ENCODE measurements at regions not wholly inside any gene's neighbourhood (a gene's known extent, or its start where the extent isn't known, plus 50 kb on each side); places are given as distances from the start of the nearest gene placed in this dataset.

DNA sequence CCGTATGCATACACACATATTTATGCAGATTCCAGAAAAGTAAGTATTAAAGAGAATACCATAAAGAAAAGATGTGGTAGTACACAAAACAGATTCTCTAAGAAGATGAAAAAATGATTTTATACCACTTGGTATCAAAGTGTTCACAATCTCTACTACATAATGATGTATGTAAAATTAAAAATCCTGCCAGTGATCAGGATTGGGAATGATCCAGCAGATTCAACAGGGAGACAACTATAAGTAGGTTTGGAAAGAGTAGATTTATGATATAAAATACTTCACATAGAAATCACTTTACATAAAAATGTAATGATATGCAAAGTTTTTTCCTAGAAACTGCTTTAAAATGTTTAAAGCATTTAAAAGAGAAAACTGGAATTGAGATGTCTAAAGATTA lies 447.0 kb downstream of the CNTNAP4 start:
- in situ Hi-C loops (cut with HindIII; ENCODE audit: low pct_unique_long_range_greater_than_20kb, low sequenced_read_pairs) (no loop called here), intact Hi-C loops (cut with micrococcal nuclease; ENCODE audit: unreplicated experiment) (no loop called here)
- CTCF ChIA-PET: no interaction called here
- no peaks in the 10 kb centered on the region for H3K9me3 ChIP-seq (ENCODE audit: control insufficient read depth, insufficient read depth, low read depth, low read length)
- H3K36me3 ChIP-seq (ENCODE audit: control insufficient read depth, insufficient read depth, low read length): no peaks in the 10 kb centered on the region
- POLR2A ChIA-PET: no interaction called here
- TF ChIP-seq TCF7L2 (IDR thresholded peaks at IDR 0.05; ENCODE audit: low read depth, low read length) (no peak), SIN3A (IDR thresholded peaks at IDR 0.05; ENCODE audit: borderline replicate concordance, insufficient read depth, low read depth, low read length) (no peak), POLR2AphosphoS5 (IDR thresholded peaks at IDR 0.05; ENCODE audit: low read depth, low read length) (no peak)
- TF ChIP-seq, protein P1, sequence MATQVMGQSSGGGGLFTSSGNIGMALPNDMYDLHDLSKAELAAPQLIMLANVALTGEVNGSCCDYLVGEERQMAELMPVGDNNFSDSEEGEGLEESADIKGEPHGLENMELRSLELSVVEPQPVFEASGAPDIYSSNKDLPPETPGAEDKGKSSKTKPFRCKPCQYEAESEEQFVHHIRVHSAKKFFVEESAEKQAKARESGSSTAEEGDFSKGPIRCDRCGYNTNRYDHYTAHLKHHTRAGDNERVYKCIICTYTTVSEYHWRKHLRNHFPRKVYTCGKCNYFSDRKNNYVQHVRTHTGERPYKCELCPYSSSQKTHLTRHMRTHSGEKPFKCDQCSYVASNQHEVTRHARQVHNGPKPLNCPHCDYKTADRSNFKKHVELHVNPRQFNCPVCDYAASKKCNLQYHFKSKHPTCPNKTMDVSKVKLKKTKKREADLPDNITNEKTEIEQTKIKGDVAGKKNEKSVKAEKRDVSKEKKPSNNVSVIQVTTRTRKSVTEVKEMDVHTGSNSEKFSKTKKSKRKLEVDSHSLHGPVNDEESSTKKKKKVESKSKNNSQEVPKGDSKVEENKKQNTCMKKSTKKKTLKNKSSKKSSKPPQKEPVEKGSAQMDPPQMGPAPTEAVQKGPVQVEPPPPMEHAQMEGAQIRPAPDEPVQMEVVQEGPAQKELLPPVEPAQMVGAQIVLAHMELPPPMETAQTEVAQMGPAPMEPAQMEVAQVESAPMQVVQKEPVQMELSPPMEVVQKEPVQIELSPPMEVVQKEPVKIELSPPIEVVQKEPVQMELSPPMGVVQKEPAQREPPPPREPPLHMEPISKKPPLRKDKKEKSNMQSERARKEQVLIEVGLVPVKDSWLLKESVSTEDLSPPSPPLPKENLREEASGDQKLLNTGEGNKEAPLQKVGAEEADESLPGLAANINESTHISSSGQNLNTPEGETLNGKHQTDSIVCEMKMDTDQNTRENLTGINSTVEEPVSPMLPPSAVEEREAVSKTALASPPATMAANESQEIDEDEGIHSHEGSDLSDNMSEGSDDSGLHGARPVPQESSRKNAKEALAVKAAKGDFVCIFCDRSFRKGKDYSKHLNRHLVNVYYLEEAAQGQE (IDR thresholded peaks at IDR 0.05; ENCODE audit: insufficient read depth in 1 of 2, low read depth in 2 of 2, low read length in 1 of 2): no peak
- TF ChIP-seq, protein P2, sequence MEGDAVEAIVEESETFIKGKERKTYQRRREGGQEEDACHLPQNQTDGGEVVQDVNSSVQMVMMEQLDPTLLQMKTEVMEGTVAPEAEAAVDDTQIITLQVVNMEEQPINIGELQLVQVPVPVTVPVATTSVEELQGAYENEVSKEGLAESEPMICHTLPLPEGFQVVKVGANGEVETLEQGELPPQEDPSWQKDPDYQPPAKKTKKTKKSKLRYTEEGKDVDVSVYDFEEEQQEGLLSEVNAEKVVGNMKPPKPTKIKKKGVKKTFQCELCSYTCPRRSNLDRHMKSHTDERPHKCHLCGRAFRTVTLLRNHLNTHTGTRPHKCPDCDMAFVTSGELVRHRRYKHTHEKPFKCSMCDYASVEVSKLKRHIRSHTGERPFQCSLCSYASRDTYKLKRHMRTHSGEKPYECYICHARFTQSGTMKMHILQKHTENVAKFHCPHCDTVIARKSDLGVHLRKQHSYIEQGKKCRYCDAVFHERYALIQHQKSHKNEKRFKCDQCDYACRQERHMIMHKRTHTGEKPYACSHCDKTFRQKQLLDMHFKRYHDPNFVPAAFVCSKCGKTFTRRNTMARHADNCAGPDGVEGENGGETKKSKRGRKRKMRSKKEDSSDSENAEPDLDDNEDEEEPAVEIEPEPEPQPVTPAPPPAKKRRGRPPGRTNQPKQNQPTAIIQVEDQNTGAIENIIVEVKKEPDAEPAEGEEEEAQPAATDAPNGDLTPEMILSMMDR (IDR thresholded peaks at IDR 0.05): no peak
- DNase-seq (ENCODE audit: low read depth, low spot score): no peak
- H3K4me3 ChIP-seq (ENCODE audit: low read depth in 2 of 2, low read length in 2 of 2): no peak overlapping the region
- no peaks in the 10 kb centered on the region for H3K27me3 ChIP-seq (ENCODE audit: control insufficient read depth, insufficient read depth, low read length)
- ATAC-seq: no peak
- H3K27ac ChIP-seq (ENCODE audit: low read length): no peak overlapping the region
- H3K4me1 ChIP-seq (ENCODE audit: control insufficient read depth, insufficient read depth, low read length): no peaks in the 10 kb centered on the region
- no TSS peak for BruUV-seq (replicated peaks)

GRCh38 chr16:76729525-76729924 lies 452.3 kb downstream of the CNTNAP4 start:
- Histone ChIP-seq H3K27me3 (ENCODE audit: control insufficient read depth, insufficient read depth, low read length) (no peaks in the 10 kb centered on the region), H3K4me1 (ENCODE audit: control insufficient read depth, insufficient read depth, low read length) (no peaks in the 10 kb centered on the region), H3K27ac (ENCODE audit: low read length) (no peak overlapping the region), H3K4me3 (ENCODE audit: low read depth in 2 of 2, low read length in 2 of 2) (no peak overlapping the region), H3K36me3 (ENCODE audit: control insufficient read depth, insufficient read depth, low read length) (no peaks in the 10 kb centered on the region), H3K9me3 (ENCODE audit: control insufficient read depth, insufficient read depth, low read depth, low read length) (no peaks in the 10 kb centered on the region)
- TF ChIP-seq, protein P1 (IDR thresholded peaks at IDR 0.05; ENCODE audit: insufficient read depth in 1 of 2, low read depth in 2 of 2, low read length in 1 of 2): no peak
- TF ChIP-seq SIN3A (IDR thresholded peaks at IDR 0.05; ENCODE audit: borderline replicate concordance, insufficient read depth, low read depth, low read length): no peak
- TF ChIP-seq POLR2AphosphoS5 (IDR thresholded peaks at IDR 0.05; ENCODE audit: low read depth, low read length): no peak
- TF ChIP-seq, protein P2 (IDR thresholded peaks at IDR 0.05): no peak
- no peak for TF ChIP-seq TCF7L2 (IDR thresholded peaks at IDR 0.05; ENCODE audit: low read depth, low read length)
- intact Hi-C loops (cut with micrococcal nuclease; ENCODE audit: unreplicated experiment) (no loop called here), in situ Hi-C loops (cut with HindIII; ENCODE audit: low pct_unique_long_range_greater_than_20kb, low sequenced_read_pairs) (no loop called here)
- no peak for ATAC-seq
- CTCF ChIA-PET: no interaction called here
- POLR2A ChIA-PET: no interaction called here
- no TSS peak for BruUV-seq (replicated peaks)
- DNase-seq (ENCODE audit: low read depth, low spot score): no peak
